Transverse colon (tissue), 4 donors: ENCODE measurements at regions not wholly inside any gene's neighbourhood (a gene's known extent, or its start where the extent isn't known, plus 50 kb on each side); places are given as distances from the start of the nearest gene placed in this dataset.

Source experiments
- DNase-seq: peaks from one replicate; pipeline ENCODE4 v3.0.0-alpha.2; 2019
- H3K27ac ChIP-seq, 4 donors: fragments of 200-600 bp; sonication (generic); 2 replicates each; pipeline ENCODE4 v1.5.1; 2016 to 2018; ENCODE audit warnings: inconsistent platforms in 4 of 4
- H3K27me3 ChIP-seq: fragments of 200-600 bp; sonication (generic); 2 replicates; pipeline ENCODE4 v1.5.1; 2017; ENCODE audit warnings: inconsistent platforms
- H3K36me3 ChIP-seq, 4 donors: fragments of 200-600 bp; sonication (generic); 2 replicates each; pipeline ENCODE4 v1.5.1; 2017 to 2019; ENCODE audit warnings: inconsistent platforms in 4 of 4
- H3K4me1 ChIP-seq, 4 donors: fragments of 200-600 bp; sonication (generic); 2 replicates each; pipeline ENCODE4 v1.5.1; 2017 to 2020; ENCODE audit warnings: inconsistent platforms in 4 of 4
- H3K4me3 ChIP-seq, 4 donors: fragments of 200-600 bp; sonication (generic); 1 replicate in 1 of 4; 2 replicates in 3 of 4; pipeline versions ENCODE4 v1.5.1 to v1.6.1; 2017 to 2019; ENCODE audit warnings: inconsistent platforms in 4 of 4
- H3K9me3 ChIP-seq, 2 donors: fragments of 200-600 bp; sonication (generic); 2 replicates each; pipeline ENCODE4 v1.5.1; 2017 to 2019; ENCODE audit warnings: inconsistent platforms in 2 of 2
- EP300 ChIP-seq: sonication (generic); formaldehyde crosslinking; IDR thresholded peaks from one replicate; pipeline ENCODE4 v1.6.1; 2017; ENCODE audit warnings: antibody characterized with exemption, low read depth
- POLR2A ChIP-seq: fragments of 450-650 bp; IDR thresholded peaks from one replicate; pipeline ENCODE4 v1.6.1; 2016; ENCODE audit warnings: antibody characterized with exemption, mild to moderate bottlenecking, moderate library complexity
- POLR2AphosphoS5 ChIP-seq, 3 donors: sonication (generic); formaldehyde crosslinking; IDR thresholded peaks; one replicate each; pipeline ENCODE4 v1.6.1; 2016; ENCODE audit warnings: antibody characterized with exemption in 3 of 3
- WGBS, 2 donors: methylation state at CpG; one replicate each; pipeline ENCODE4 v1.1.5; 2018; ENCODE audit warnings: low coverage in 1 of 2; 5-methylcytosine and 5-hydroxymethylcytosine counted together
- in situ Hi-C, 4 donors: fragments of 200-750 bp; cut with MboI; loops; one replicate each; pipeline versions ENCODE4 v1.15.0 to v1.15.1; 2017; ENCODE audit warnings: low sequenced_read_pairs in 3 of 4, low pct_ligation_motif_present in 1 of 4, low pct_unique_long_range_greater_than_20kb in 1 of 4
- intact Hi-C: fragments of 100-400 bp; cut with DNase I; formaldehyde crosslinking; loops from one replicate; pipeline ENCODE4 v1.15.1; 2023; ENCODE audit warnings: low total_unique reads
- TF ChIP-seq, protein P1 (sequence below), 5 experiments: fragments of 200-600 bp in 3 of 5; fragments of 450-650 bp in 2 of 5; sonication (generic) in 3 of 5; IDR thresholded peaks; 1 replicate in 2 of 5; 2 replicates in 3 of 5; pipeline ENCODE4 v1.5.1; 2016 to 2017; ENCODE audit warnings: antibody characterized with exemption in 5 of 5, inconsistent platforms in 3 of 5, mild to moderate bottlenecking in 2 of 5, moderate library complexity in 1 of 5

DNA sequence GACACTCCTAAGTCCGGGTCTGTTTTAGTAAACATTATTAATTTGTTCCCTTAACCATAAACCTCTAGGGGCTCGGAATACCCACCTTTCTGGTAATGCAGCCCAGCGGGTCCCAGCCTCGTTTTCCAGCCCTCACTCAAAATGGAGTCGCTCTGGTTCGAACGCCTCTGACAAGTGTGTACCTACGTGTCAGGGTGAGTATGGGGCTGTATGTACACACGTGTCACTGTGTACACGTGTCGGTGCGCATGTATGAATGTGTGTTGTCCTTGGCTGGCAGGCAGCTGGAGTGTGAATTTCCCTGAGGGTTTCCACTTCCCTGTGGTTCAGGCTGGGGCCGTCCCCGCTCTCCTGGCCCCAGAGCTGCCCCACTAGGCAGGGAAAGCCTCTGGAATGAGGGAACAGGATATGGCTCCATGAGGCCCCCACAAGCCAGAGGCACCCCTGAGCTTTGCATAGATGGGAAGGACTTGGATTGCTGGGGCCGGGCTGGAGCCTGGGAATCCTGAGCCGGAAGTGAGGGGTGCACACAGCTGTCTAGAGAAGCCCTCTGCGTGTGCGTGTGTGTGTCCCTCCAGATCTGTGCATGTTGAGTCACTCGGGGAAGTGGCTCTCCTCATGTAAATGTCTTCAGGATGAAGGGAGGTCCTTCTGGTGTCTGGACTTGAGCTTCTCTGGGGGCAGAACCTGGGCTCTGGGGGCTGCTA, 160.8 kb upstream of the IER5L start:
- 66 to 72% methylated on average over 7 to 19 of the region's 19 CpGs for WGBS, 2 donors
- no peak for DNase-seq
- no peaks in the 10 kb centered on the region for H3K9me3 ChIP-seq
- peak overlapping the region in 3 of 4 donors; percentile 8 to 18 (median 9) for H3K27ac ChIP-seq
- no peak overlapping the region for H3K4me3 ChIP-seq
- peaks cover 14% of the 10 kb centered on the region for H3K27me3 ChIP-seq
- in situ Hi-C loops (no loop called here), intact Hi-C loops (loop anchor here (10.0 kb wide), 1 partner anchor 156 kb away; no protein-coding TSS in a partner anchor)
- peaks cover 24 to 38% (median 33%) of the 10 kb centered on the region in 4 donors for H3K4me1 ChIP-seq
- no peak for TF ChIP-seq EP300
- H3K36me3 ChIP-seq: no peaks in the 10 kb centered on the region

DNA sequence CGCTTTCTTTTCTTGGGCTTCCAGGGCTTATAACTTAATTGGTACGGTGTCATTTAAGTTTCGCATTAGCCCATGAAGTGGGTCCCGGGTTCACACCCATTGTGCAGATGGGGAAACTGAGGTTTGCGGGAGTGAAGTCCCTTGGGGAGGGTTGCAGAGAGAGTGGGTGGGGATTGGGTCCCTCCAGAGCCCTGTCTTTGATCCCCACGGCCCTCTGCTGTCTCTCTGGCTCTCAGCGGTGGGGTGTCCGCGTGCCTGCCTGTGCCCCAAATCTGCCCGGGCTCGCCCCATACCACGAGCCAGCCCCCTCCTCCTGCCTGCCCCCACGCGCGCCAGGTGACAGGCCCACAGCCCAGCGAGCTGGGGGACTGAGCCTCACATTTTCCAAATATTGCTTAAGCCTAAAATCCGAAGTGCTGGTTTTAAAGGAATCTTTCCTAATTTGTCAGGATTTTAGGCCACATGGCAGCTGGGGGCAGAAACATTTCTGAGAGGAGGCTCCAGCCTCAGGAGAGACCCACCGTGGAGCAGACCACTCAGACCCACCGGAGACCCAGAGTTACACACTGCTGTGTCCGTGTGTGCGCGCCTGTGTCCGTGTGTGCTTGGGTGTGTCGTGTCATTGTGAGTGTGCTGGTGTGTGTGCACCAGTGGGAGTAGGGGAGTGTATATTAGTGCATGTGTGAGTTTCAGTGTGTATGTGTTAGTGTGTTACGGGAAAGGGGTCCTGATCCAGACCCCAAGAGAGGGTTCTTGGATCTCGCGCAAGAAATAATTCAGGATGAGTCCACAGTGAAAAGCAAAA, 159.5 kb upstream of the IER5L start:
- Histone ChIP-seq H3K9me3 (no peaks in the 10 kb centered on the region), H3K27me3 (peaks cover 14% of the 10 kb centered on the region), H3K4me1 (peaks cover 26 to 42% (median 36%) of the 10 kb centered on the region in 4 donors), H3K27ac (peak overlapping the region; percentile 79 to 88 (median 84)), H3K36me3 (no peaks in the 10 kb centered on the region), H3K4me3 (peak overlapping the region in 1 of 4 donors; percentile 40)
- DNase-seq: no peak
- TF ChIP-seq EP300 (no peak), POLR2AphosphoS5 (IDR thresholded peaks at IDR 0.05) (no peak), POLR2A (no peak)
- TF ChIP-seq, protein P1, sequence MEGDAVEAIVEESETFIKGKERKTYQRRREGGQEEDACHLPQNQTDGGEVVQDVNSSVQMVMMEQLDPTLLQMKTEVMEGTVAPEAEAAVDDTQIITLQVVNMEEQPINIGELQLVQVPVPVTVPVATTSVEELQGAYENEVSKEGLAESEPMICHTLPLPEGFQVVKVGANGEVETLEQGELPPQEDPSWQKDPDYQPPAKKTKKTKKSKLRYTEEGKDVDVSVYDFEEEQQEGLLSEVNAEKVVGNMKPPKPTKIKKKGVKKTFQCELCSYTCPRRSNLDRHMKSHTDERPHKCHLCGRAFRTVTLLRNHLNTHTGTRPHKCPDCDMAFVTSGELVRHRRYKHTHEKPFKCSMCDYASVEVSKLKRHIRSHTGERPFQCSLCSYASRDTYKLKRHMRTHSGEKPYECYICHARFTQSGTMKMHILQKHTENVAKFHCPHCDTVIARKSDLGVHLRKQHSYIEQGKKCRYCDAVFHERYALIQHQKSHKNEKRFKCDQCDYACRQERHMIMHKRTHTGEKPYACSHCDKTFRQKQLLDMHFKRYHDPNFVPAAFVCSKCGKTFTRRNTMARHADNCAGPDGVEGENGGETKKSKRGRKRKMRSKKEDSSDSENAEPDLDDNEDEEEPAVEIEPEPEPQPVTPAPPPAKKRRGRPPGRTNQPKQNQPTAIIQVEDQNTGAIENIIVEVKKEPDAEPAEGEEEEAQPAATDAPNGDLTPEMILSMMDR (IDR thresholded peaks at IDR 0.05): no peak
- intact Hi-C loops: loop anchor here (10.0 kb wide), 1 partner anchor 157 kb away; no protein-coding TSS in a partner anchor
- in situ Hi-C loops: no loop called here
- WGBS, 2 donors: 62 to 94% methylated on average over 3 to 27 of the region's 27 CpGs

DNA sequence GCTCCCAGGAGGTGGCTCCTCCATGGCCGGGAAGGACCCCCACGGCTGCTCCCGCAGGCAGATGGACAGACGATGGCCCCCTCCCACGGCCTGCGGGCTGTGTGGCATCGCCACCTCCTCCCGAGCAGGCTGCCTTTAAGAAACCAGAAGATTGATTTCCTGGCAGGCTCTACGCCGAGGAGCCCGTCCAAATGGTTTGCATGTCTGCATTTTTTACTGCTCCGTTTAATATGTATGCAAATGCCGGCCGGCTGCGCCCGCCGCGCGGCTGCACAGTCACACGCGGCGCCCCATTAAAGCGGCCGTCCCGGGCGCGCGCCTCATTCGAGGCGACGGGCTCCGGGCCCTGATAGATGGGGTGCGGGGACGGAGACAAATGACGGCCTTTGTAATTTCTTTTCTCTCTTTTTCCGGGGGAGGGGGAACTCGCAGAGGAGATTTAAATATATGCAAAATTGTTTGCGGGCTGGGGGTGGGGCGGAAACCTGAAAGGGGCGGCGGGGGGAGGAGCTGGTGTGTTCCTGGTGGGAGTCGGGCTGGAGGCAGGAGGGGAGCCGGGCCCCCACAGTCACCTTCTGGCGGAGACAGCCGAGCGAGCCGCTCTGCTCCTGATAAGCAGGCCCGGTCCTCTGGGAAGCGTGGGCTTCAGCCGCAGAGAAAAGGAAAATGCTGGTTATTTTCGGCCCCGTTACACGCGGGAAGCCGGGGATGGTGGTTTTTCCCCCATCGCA, 158.7 kb upstream of the IER5L start:
- TF ChIP-seq, protein P1 (IDR thresholded peaks at IDR 0.05): no peak
- TF ChIP-seq POLR2AphosphoS5 (IDR thresholded peaks at IDR 0.05) (no peak), EP300 (no peak), POLR2A (no peak)
- in situ Hi-C loops (no loop called here), intact Hi-C loops (loop anchor here (10.0 kb wide), 1 partner anchor 158 kb away; no protein-coding TSS in a partner anchor)
- WGBS, 2 donors: 2% methylated on average over 45 of the region's 56 CpGs; no CpG with 5 or more reads in 1 of the 2 donors
- Histone ChIP-seq H3K27ac (peak overlapping the region; percentile 79 to 88 (median 84)), H3K36me3 (no peaks in the 10 kb centered on the region), H3K4me3 (peak overlapping the region in 3 of 4 donors; percentile 15 to 40 (median 20)), H3K9me3 (no peaks in the 10 kb centered on the region), H3K4me1 (peaks cover 26 to 42% (median 36%) of the 10 kb centered on the region in 4 donors), H3K27me3 (peaks cover 14% of the 10 kb centered on the region)
- peak; percentile 47 for DNase-seq

DNA sequence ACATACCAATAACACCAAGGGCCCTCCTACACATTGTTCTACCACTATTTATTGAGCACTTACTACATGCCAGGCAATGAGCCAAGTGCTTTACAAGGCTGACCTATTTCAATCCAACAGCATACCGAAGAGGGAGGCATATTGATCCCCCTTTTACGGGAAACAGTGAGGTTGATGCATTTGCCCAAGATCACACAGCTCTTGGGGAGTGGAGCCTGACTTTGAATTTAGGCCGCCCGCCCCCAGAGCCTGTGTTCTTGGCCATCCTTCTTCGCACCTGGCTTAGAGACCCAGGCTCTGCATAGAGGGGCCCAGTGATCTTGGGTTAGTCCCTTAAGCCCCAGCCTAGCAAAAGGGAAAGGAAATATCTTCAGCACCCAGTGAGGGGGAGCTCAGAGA, 158.1 kb upstream of the IER5L start:
- TF ChIP-seq POLR2A: no peak
- H3K27ac ChIP-seq: peak overlapping the region; percentile 79 to 88 (median 84)
- intact Hi-C loops: loop anchor here (10.0 kb wide), 1 partner anchor 159 kb away; no protein-coding TSS in a partner anchor
- peaks cover 14% of the 10 kb centered on the region for H3K27me3 ChIP-seq
- no peak for DNase-seq
- H3K9me3 ChIP-seq: peaks cover 0 to 2% of the 10 kb centered on the region in 2 donors
- in situ Hi-C loops: no loop called here
- H3K4me3 ChIP-seq: peak overlapping the region in 3 of 4 donors; percentile 15 to 40 (median 20)
- 33 to 68% methylated on average over 2 to 5 of the region's 5 CpGs for WGBS, 2 donors
- H3K36me3 ChIP-seq: no peaks in the 10 kb centered on the region
- H3K4me1 ChIP-seq: peaks cover 26 to 42% (median 36%) of the 10 kb centered on the region in 4 donors
